Kidney epithelial cell (primary cell): ENCODE measurements at regions not wholly inside any gene's neighbourhood (a gene's known extent, or its start where the extent isn't known, plus 50 kb on each side); places are given as distances from the start of the nearest gene placed in this dataset.

Source experiments
- DNase-seq: peaks from one replicate; pipeline ENCODE4 v3.0.0-alpha.2; 2010; ENCODE audit warnings: low read depth
- H3K27me3 ChIP-seq: 2 replicates; pipeline ENCODE4 v1.6.0; 2011; ENCODE audit warnings: low read length; ENCODE audit not compliant: control insufficient read depth, insufficient read depth
- H3K36me3 ChIP-seq: 2 replicates; pipeline ENCODE4 v1.5.1; 2011; ENCODE audit warnings: low read length; ENCODE audit not compliant: control insufficient read depth, insufficient read depth
- H3K4me3 ChIP-seq: 2 replicates; pipeline ENCODE4 v1.5.1; 2011; ENCODE audit warnings: low read depth, mild to moderate bottlenecking, control low read depth, low read length
- CTCF ChIP-seq: IDR thresholded peaks from 2 replicates; pipeline ENCODE4 v1.5.1; 2011; ENCODE audit warnings: mild to moderate bottlenecking, moderate library complexity, low read length, control low read depth, inconsistent platforms; ENCODE audit not compliant: insufficient read depth, poor library complexity, severe bottlenecking

GRCh38 chr6:102853249-102853955, 1459.9 kb downstream of the GRIK2 start:
- no peak overlapping the region for H3K4me3 ChIP-seq
- H3K27me3 ChIP-seq = no peaks in the 10 kb centered on the region
- no peak for TF ChIP-seq CTCF
- H3K36me3 ChIP-seq = no peaks in the 10 kb centered on the region
- no peak for DNase-seq

GRCh38 chr6:102848796-102849195, 1455.3 kb downstream of the GRIK2 start:
- no peak for DNase-seq
- H3K36me3 ChIP-seq = no peaks in the 10 kb centered on the region
- no peak overlapping the region for H3K4me3 ChIP-seq
- no peak for TF ChIP-seq CTCF
- H3K27me3 ChIP-seq = no peaks in the 10 kb centered on the region

- no peak overlapping the region for H3K4me3 ChIP-seq
- DNase-seq = no peak
- H3K36me3 ChIP-seq = no peaks in the 10 kb centered on the region
- no peak for TF ChIP-seq CTCF
- H3K27me3 ChIP-seq = no peaks in the 10 kb centered on the region
Observed at GRCh38 chr6:102848210-102848609, 1454.7 kb downstream of the GRIK2 start.

- no peak for DNase-seq
- H3K27me3 ChIP-seq = no peaks in the 10 kb centered on the region
- H3K4me3 ChIP-seq = no peak overlapping the region
- no peak for TF ChIP-seq CTCF
- H3K36me3 ChIP-seq = no peaks in the 10 kb centered on the region
Observed at GRCh38 chr6:102841060-102841459, 1447.6 kb downstream of the GRIK2 start.

- Histone ChIP-seq H3K36me3 (no peaks in the 10 kb centered on the region), H3K4me3 (no peak overlapping the region), H3K27me3 (no peaks in the 10 kb centered on the region)
- DNase-seq = no peak
- no peak for TF ChIP-seq CTCF
Observed at GRCh38 chr6:102832021-102832420, 1438.5 kb downstream of the GRIK2 start.

- no peak for TF ChIP-seq CTCF
- Histone ChIP-seq H3K4me3 (no peak overlapping the region), H3K36me3 (no peaks in the 10 kb centered on the region), H3K27me3 (no peaks in the 10 kb centered on the region)
- no peak for DNase-seq
Observed at GRCh38 chr6:102820098-102820497, 1426.6 kb downstream of the GRIK2 start.
